ENCODE measurements at regions not wholly inside any gene's neighbourhood (a gene's known extent, or its start where the extent isn't known, plus 50 kb on each side); places are given as distances from the start of the nearest gene placed in this dataset.
"Not testable (repeated sequence)": the region's sequence is repeated elsewhere in the genome, so short reads cannot be mapped to it uniquely, and the experiment has no call there.

DNA sequence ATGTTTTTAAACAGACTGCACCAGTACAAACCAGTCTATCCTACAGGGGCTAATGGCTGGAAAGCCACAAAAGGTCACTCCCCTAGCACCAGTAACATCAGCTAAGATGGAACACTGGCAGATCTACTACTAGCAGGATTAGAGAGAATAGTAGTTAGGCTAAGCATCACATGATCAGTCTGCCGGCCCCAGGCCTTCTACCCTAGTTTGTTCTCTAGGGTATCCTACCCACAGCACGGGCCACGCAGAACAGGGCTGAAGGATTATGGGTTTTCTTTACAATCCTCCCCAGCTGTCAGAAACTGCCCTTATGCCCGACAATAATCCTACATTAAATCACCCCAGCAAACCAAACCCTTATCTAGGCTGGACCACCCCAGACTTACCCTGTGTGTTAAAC lies 156.0 kb downstream of the LY86 start:
- Histone ChIP-seq H3K4me3 (ENCODE audit: low read depth in 1 of 3, low read length in 3 of 3) (no peak overlapping the region), H3K27ac (ENCODE audit: low read depth in 1 of 2, low read length in 2 of 2) (no peak overlapping the region), H3K9me3 (ENCODE audit: control insufficient read depth in 4 of 4, low read length in 3 of 4) (no peaks in the 10 kb centered on the region), H3K36me3 (ENCODE audit: control insufficient read depth in 4 of 4, insufficient read depth in 3 of 4, low read depth in 1 of 4, low read length in 3 of 4) (no peaks in the 10 kb centered on the region), H3K27me3 (ENCODE audit: control insufficient read depth in 4 of 4, insufficient read depth in 4 of 4, low read length in 3 of 4) (no peaks in the 10 kb centered on the region), H3K4me1 (ENCODE audit: control insufficient read depth in 4 of 4, insufficient read depth in 4 of 4, low read length in 3 of 4) (peaks cover 3 to 18% (median 13%) of the 10 kb centered on the region in 4 donors), H3K9ac (ENCODE audit: low read depth in 1 of 2, low read length in 2 of 2) (no peak overlapping the region)
- TF ChIP-seq YY1 (IDR thresholded peaks at IDR 0.05) (no peak), JUND (IDR thresholded peaks at IDR 0.05) (no peak), ZBTB33 (IDR thresholded peaks at IDR 0.05) (no peak), SP1 (IDR thresholded peaks at IDR 0.05) (no peak), FOXA1 (IDR thresholded peaks at IDR 0.05) (no peak), EGR1 (IDR thresholded peaks at IDR 0.05; ENCODE audit: low read depth in 2 of 2) (no peak), TAF1 (conservative IDR thresholded peaks at IDR 0.05) (no peak), RAD21 (IDR thresholded peaks at IDR 0.05) (no peak), MAX (IDR thresholded peaks at IDR 0.05) (no peak), HNF4A (conservative IDR thresholded peaks at IDR 0.05) (no peak), GABPA (IDR thresholded peaks at IDR 0.05 in 1 of 2, conservative IDR thresholded peaks at IDR 0.05 in 1 of 2) (no peak), REST (IDR thresholded peaks at IDR 0.05) (no peak), NR2F2 (IDR thresholded peaks at IDR 0.05) (no peak)
- TF ChIP-seq, protein P1, sequence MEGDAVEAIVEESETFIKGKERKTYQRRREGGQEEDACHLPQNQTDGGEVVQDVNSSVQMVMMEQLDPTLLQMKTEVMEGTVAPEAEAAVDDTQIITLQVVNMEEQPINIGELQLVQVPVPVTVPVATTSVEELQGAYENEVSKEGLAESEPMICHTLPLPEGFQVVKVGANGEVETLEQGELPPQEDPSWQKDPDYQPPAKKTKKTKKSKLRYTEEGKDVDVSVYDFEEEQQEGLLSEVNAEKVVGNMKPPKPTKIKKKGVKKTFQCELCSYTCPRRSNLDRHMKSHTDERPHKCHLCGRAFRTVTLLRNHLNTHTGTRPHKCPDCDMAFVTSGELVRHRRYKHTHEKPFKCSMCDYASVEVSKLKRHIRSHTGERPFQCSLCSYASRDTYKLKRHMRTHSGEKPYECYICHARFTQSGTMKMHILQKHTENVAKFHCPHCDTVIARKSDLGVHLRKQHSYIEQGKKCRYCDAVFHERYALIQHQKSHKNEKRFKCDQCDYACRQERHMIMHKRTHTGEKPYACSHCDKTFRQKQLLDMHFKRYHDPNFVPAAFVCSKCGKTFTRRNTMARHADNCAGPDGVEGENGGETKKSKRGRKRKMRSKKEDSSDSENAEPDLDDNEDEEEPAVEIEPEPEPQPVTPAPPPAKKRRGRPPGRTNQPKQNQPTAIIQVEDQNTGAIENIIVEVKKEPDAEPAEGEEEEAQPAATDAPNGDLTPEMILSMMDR (IDR thresholded peaks at IDR 0.05; ENCODE audit: low read depth, low read length, missing input control), result no peak
- TF ChIP-seq, protein P2, sequence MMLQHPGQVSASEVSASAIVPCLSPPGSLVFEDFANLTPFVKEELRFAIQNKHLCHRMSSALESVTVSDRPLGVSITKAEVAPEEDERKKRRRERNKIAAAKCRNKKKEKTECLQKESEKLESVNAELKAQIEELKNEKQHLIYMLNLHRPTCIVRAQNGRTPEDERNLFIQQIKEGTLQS (IDR thresholded peaks at IDR 0.05), result no peak
- no peak for DNase-seq (ENCODE audit: low spot score)
- 93% methylated on average over 4 of the region's 4 CpGs for WGBS

DNA sequence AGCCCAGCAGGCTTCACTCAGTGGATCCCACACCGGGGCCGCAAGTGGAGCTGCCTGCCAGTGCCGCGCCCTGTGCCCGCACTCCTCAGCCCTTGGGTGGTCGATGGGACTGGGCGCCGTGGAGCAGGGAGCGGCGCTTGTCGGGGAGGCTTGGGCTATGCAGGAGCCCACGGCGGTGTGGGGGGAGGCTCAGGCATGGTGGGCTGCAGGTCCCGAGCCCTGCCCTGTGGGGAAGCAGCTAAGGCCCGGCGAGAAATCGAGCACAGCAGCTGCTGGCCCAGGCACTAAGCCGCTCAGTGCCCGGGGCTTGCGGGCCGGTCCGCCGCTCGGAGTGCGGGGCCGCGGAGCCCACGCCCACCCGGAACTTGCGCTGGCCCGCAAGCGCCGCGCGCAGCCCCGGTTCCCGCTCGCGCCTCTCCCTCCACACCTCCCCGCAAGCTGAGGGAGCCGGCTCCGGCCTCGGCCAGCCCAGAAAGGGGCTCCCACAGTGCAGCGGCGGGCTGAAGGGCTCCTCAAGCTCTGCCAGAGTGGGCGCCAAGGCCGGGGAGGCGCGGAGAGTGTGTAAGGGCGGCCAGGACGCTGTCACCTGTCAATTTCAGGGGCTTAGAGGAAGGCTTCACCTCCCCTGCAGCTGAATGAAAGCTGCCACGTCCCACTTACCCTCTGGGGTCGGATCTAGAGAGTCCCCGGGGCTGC lies 157.3 kb downstream of the LY86 start:
- 98% methylated on average over 53 of the region's 54 CpGs for WGBS
- not testable (repeated sequence) for DNase-seq (ENCODE audit: low spot score); H3K9ac ChIP-seq (ENCODE audit: low read depth in 1 of 2, low read length in 2 of 2); H3K27ac ChIP-seq (ENCODE audit: low read depth in 1 of 2, low read length in 2 of 2); H3K4me3 ChIP-seq (ENCODE audit: low read depth in 1 of 3, low read length in 3 of 3); H3K9me3 ChIP-seq (ENCODE audit: control insufficient read depth in 4 of 4, low read length in 3 of 4); H3K27me3 ChIP-seq (ENCODE audit: control insufficient read depth in 4 of 4, insufficient read depth in 4 of 4, low read length in 3 of 4); H3K36me3 ChIP-seq (ENCODE audit: control insufficient read depth in 4 of 4, insufficient read depth in 3 of 4, low read depth in 1 of 4, low read length in 3 of 4)
- H3K4me1 ChIP-seq (ENCODE audit: control insufficient read depth in 4 of 4, insufficient read depth in 4 of 4, low read length in 3 of 4), result peaks cover 4 to 26% (median 18%) of the 10 kb centered on the region in 4 donors

All from liver (tissue), 8 donors.